Stimulated activated CD8-positive, alpha-beta memory T cell treated with anti-CD3 and anti-CD28 coated beads, Interleukin-2, amount 100 ng/mL, for 1 hour (primary cell): ENCODE measurements at regions not wholly inside any gene's neighbourhood (a gene's known extent, or its start where the extent isn't known, plus 50 kb on each side); places are given as distances from the start of the nearest gene placed in this dataset.

Experiments
- DNase-seq, 2 donors: peaks; one replicate each; pipeline ENCODE4 v3.0.0-alpha.2; 2020; ENCODE audit warnings: low read depth in 2 of 2

DNA sequence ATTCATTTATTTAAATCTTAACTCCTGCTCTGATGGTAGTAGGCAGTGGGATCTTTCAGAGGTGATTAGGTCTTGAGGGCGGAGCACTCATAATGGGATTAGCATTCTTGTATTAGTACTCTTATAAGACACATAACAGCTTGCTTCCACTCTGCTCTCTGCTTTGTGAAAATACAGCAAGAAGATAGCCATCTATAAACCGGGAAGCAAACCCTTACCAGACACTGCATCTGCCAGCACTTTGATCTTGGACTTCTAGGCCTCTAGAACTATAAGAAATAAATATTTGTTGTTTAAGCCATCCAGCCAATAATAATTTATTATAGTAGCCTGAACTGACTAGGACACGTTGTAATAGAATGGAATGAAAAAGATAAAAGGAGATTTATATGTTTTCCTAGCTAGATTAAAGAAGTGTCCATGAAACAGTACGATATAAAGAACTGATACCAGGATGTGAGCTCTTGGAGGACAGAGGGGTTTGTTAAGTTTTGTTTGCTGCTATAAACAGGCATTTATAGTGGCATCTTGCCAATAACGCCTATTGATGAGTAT is 869.9 kb downstream of the MRPL39 start:
- DNase-seq: no peak

DNA sequence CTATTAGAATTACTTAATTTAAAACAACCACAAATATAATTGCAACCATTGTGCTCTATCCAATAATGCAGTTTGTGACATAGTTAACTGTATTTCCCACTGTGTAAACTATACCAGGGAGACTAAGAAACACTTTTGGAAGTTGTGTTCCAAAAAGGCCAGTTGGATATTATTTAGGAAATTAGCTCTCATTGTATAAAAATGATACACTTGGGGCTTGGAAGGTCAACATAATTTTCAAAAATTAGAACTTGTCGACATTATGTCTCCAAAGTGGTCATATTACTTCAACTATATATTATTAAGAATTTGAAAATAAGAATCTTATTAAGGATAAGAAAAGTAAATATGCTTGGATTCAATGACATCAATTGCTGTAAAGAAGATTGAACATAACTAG is 876.6 kb downstream of the MRPL39 start:
- DNase-seq: no peak

DNA sequence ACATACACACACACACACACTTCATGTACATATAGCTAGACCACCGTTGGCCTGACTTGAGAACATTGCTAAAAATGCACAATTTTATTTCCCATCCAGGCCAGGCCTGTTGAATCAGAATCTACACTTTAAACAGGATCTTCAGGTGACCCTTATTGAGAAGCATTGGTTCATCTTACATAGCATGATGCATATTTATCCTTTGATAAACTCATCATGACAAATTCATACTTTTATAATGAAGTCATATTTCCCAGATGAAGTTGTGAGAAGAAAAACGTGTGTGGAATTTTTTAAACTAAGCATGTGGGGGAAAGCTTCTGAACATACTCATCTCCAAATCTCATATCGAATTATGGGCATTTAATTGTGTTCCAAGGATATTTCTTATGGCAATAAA is 877.7 kb downstream of the MRPL39 start:
- DNase-seq: no peak

DNA sequence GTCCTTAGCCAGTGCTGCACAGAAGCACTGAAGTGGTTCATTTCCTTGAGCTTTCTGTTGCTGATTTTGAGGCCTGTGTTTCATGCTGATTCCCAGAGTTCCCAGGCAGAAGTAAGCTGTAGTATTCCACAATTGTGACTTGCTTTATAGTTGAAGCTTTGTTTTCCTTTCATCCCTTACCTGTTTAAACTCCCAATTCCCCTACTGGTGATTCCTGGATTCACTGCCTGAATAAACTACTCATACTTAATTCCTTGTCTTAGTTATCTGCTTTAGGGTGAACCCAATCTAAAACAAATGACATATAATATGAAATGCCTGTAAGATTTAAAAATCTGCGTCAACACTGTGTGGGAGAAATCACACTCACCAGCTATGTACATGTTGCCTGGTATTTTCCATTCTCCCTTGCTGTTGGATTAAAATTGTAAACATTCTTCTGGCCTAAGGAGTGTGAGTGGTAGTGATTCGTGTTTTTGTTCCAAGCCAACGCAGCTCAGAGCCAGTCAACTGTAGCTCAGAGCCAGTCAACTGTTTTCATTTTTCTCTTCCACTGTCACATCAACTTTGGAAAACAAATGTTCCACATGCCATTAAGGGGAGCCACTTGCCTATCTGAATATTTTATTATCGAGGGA is 879.4 kb downstream of the MRPL39 start:
- no peak for DNase-seq

DNA sequence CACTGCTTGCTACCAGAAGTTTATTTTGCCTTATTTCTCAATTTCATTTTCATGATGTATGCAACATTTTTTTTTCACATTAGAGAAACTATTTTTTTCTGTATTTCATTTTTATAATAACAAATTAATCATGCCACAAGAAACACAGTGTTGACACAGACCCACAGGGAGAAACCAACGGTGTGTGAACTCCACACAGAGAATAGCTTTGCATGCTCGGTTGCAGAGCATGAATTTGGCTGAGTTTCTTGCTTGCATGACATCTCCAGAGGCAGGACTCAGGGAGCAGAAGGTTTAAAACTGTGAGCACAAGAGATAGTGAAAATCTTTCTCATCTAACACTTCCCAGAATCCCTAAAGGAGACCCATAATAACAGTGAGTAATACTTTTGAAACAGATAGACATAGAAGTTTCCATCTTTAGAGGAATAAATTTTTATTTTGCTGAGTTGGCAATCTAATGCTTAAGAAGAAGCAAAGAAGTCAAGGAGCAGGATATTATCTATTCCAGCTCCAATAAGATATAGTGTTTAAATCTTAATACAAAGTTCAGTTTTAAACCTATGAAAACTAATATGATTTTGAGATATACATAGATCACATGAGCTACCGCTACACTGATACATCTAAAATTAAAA is 890.9 kb downstream of the MRPL39 start:
- DNase-seq: no peak

DNA sequence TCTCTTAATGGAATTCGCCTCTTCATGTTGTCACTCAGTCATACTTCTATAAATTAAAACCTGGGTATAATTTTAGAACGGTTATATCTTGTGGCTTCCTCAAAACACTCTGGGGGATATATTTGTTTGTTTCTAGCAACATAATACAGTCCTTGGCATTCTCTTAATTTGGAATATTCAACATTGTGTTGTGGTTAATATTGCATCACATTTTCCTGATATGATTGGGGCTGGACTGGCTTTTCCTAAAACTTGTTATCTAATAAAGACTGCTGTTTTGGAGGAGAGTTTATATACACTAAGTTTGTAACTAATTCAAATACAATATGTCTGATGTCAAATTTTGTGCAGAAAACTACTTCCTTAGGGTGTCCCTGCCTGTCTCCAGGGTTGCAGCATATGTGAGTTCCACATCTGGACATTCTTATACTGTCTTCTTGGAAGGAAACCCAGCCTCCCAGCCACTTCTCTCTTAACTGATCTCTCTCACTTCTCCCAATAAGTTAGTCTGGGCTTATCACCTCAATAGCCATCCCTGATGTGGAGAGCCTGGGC is 892.6 kb downstream of the MRPL39 start:
- no peak for DNase-seq

DNA sequence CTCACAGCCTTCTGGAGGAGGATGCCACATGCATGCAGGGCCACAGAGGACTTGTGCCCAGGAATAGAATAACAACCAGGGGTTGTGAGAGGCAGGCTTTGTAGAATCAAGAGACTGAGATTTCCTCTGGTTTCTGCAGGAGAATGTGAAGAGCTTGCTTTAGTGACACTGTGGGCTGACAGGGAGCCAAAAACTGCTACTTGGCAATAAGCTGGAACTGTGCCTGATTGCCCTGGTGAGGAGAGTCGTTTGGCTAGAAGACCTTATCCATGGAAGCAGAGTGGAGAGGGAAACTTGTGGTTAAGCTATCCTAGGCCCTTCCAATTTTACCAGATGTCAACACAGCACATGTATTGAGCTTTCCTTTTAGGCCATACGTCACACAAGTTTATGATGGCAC is 902.1 kb downstream of the MRPL39 start:
- no peak for DNase-seq

DNA sequence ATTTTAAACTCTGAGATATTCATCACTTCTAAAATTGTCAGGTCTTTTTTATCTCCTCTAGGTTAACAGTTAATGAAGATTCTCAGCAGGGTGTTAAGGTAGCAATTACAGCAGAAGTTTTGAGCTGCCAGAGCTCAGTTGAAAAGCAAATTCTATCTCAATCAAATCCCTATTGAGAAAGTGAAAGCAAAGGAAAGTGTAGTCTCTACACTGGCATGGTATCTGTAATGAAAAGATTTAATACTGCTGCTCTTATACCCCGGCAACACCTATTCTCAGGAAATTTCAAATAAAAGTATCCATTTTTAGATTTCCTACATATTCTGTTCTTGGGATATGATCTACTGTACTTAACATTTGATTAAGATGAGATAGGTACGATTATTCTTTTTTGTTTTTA is 913.5 kb downstream of the MRPL39 start:
- no peak for DNase-seq

DNA sequence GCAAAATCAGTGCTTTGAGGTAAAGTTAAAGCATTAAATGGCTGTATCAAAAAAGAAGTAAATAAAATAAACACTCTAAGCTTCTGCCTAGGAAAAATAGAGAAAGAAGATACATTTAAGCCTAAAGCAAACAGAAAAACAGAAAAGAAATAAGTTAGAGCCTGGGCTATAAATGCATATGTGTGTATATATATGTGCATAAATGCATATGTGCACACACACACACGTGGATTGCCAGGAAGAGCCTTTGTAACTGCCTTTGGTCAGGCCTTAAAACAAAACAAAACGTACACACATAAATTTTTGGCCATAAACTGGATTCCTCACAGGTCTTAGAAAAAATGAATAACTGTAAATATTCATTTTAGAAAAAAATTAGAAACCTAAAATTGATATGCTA is 925.8 kb downstream of the MRPL39 start:
- no peak for DNase-seq

DNA sequence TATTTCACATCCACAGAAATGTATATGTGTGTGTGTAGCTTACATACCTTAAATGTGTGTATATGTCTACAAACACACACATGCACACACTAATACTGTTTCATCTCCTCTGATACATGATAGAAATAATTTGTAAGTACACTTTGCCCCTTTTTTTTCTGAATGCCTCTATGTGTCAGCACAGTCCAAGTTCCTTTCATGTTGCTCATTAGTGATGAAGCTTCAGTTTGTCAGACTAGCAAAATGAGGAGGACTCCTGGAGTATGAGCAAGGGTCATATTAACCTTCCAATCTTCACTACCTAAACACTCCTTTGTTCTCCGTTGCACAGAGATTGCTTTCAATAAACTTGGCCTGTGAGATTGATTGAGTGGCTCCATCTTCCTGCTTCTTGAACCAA is 935.4 kb downstream of the MRPL39 start:
- no peak for DNase-seq

DNA sequence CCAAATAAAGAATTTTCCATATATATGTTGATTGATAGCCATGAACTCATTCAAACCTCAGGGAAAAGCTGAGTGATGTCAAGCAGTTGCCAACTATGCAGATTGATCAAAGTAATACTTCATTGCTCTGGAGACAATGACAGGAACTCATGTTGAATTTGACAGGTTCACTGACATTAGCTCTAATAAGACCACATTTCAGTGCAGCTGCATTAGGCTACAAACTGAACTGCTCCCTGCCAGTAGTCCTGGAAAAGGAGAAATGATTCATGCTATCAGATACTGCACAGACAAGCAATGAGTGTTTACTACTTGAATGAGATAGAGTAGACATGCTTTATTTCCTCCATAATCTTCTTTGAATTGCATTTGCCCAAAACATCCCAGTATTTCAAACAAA is 948.4 kb downstream of the MRPL39 start:
- DNase-seq: no peak

DNA sequence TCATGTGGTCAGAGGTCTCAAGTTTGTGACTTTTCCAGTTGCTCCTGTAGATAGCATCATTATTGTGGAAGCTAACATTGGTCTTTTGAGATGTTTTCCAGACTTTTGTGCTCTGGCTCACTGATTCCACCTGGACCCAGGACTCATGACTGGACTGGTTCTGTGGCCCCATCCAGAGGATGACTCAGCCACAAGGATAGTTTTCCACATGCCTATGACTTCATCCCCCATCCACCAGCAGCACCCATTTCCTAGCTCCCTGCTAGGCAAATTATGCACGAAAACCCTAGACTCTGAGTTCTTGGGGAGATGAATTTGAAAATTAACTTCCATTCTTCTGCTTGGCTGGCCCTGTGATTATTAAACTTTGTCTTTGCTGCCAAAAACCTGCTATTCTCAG is 949.3 kb downstream of the MRPL39 start:
- DNase-seq: no peak

DNA sequence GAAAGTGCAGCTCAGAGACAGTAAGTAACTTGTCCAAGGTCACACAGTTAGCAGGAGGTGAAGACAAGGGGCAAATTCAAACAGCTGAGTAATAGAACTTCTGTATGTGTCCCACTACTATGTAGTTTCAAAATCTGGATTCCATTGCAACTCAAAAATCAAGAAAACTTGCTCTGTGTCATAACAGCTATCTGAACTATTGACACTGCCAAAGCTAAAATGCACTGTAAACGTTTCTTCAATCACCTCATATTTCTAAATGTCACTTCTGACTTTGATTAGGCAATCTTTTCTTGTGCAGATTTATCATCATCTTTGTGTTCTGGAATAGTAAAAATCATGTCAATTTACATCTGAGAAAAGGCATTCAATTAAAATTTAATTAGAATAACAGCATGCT is 957.6 kb downstream of the MRPL39 start:
- no peak for DNase-seq

DNA sequence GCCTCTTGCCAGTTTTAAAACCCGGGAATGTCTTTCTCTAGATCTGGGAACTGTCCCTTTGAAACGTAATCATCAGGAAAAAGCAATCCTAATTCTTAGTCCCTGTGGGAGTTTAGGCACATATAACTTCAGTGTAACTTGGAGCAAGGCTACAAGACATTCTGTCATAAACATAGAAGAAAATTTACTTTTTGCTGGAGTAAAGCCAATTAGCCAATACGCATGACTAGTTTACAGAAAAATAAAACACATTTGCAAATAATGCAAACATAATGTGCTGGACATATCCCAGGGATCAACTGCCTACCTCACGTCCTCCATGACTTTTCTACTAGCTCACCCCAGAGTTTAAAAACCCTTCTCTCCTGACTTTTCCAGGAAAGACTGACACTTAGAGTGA is 970.6 kb downstream of the MRPL39 start:
- DNase-seq: no peak

DNA sequence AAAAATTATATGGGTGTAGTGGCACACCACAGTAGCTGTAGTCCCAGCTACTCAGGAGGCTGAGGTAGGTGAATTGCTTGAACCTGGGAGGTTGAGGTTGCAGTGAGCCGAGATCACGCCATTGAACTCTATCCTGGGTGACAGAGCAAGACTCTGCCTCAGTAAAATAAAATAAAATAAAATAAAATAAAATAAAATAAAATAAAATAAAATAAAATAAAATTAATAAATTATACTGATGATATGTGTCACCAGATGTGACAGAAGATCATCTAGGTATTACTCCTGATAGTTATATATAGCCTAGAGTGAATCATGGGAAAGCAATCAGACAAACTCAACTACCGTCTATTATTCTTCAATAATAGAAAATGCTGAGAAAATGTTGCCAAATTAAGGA is 972.5 kb downstream of the MRPL39 start:
- no peak for DNase-seq

DNA sequence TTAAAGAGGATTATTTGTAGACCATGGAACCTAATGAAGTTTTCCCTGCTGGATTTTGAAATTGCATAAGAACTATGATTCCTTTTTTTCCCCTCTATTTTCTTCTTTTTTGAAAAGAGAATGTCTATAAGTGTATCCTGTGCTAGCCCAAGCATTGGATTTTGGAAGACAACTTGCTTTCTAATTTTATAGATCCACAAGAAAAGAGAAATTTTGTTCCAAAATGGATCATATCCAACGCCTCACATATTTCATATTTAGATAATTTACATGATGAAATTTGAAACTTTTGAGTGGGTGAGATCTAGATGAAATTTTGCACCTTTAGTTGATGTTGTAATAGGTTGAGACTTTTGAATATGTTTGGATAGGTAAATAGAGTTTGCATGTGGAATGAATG is 978.7 kb downstream of the MRPL39 start:
- DNase-seq: no peak

DNA sequence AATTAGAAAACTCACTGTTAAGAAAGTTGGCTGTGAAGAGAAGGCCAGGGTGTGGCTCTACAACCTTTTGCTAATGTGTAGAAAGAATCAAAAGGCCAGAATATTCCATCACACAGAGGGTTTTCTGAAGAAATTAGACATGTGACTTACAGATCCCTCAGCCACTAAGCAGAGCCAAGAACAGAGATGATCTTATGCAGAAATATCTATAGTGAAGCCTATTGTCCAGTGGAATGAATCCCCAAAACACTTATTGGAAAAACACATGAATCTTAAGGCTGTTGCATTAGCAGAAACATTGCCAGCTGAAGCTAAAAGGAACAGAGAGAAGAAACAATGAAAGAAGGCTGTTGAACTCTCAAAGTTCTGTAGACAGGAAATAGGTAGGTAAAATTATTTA is 979.2 kb downstream of the MRPL39 start:
- DNase-seq: no peak

DNA sequence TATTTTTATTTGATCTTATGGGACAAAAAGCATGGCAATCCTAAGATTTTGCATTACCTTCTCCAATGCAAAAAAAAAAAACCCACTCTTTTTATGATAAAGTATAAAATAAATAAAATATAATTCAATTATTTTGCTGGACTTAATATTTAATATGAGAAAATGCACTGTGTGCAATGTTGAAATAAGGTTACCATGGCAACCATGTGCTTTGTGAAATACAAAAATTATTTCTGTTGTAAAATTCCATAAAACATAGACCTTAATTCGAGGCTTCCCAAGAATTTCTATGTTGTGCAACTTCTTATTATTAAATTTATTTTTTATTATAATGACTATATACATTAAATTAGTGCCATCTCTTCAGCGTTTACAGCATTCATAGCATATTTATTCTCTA is 989.5 kb downstream of the MRPL39 start:
- DNase-seq: no peak

DNA sequence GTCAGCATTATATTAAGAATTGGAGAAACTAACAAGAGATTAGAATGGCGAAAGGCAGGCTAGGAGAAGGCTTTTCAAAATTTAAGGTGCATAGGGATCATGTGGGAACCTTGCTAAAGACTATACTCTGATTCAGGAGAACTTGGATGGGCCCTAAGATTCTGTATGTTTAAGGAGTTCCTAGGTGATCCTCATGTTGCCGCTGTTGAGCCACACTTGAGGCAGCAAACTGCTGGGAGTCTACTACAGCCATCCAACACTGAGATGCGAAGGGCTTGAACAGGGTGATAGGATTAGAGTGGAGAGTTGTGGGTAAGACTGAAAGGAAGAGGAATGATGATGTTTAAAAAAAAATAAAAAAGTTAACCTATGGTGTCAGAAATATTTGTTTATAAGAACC is 1013.2 kb downstream of the MRPL39 start:
- no peak for DNase-seq

DNA sequence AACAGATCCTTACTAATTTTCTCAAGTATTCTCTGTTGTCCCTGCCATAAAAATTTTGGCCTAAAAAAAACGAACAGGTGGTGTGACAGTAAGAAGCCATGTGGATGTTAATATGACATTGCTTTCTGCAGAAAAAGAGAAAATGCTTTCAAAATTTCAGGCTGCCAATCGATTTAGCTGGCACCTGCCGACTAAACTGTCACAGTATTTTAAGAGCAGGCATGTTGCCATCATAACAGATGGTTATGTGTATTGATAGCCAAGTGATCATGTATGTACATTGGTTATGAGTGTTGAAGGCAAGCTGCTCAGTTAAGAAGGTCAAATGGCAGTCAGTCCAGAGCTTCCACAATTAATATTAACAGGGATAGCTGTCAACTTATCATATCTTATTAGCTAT is 1017.0 kb downstream of the MRPL39 start:
- no peak for DNase-seq

DNA sequence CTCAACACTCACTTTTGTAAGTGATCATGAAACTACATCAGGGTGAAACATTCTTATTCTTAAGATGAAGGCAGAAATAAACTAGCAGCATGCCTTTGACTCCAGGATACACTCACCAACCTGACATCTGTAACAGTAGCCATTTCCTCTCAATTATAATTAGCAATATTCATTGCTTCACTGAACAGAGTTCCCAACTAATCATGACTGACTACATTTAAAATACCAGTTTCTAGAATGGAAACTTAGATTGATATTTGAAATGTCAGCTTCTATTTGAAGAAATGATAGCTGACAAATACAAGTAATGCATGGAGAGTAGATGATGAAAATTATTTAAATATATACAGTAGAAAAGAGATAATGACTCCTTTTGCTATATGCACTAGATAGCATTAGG is 1023.8 kb downstream of the MRPL39 start:
- no peak for DNase-seq

DNA sequence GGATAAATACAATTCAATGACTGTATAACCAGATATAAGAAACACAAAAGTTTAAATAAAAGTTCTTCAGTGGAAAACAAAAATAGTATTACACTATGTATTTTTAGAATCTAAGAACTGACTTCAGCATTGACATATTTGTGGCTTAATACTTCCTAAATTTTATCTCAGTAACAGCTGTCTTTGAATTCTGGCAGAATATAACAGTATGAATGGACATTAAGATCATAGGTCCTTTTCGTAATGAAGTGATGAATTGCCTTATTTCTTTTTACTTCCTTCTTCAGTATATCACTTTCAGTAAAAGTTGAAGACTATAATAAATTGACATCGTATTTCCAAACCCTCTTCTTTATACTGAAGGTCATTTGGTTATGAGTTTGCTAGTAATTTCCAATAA is 1030.0 kb downstream of the MRPL39 start:
- DNase-seq: no peak

DNA sequence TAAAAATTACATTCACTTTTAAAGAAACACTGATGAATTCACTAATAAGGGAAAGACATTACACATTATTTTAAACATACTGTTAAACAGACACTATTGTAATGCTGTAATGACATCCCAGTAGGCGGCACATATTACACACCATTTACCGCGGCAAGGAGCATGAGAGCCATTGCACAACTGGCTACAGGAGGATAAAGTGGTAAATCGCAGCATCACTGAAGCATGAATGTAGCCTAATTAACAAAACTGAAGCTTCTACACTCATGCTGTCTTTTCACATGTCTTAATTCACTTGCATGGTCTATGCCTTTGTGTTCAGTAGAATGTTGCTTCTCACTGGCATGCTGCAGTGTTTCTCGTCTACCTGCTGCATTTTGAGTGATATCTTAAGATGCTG is 1046.0 kb downstream of the MRPL39 start:
- DNase-seq: no peak

DNA sequence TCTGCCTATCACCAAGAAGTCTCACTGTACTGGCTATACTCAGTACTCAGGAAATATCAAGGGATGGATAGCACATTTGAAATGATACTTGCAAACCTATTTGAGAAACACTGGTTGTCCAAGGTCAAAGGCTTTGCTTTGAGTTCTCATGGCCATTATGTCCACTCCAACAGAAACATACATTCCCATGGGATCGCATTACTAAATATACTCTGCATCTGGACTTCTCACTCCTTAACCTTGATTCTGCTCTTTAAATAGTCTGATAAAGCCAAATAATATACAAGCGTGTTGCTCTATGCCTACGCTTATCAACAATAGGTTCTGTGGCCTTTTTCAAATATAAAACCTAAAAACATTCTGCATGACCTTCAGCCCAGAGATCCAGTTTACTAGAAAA is 1054.8 kb downstream of the MRPL39 start:
- DNase-seq: no peak
